Activated CD4-positive, alpha-beta memory T cell treated with anti-CD3 and anti-CD28 coated beads for 36 hours (primary cell): ENCODE measurements at regions not wholly inside any gene's neighbourhood (a gene's known extent, or its start where the extent isn't known, plus 50 kb on each side); places are given as distances from the start of the nearest gene placed in this dataset.
A peak's percentile ranks its signal among the peaks of the same experiment; 100 is the strongest.
"Not testable (repeated sequence)": the region's sequence is repeated elsewhere in the genome, so short reads cannot be mapped to it uniquely, and the experiment has no call there.

ENCODE experiments used
- CTCF ChIA-PET: fragments of 350-600 bp; sonication (Branson Sonifier 250); formaldehyde crosslinking; loops from one replicate; lab custom pipeline; 2021; ENCODE audit warnings: antibody characterized with exemption, inconsistent platforms; lab: Charles Lee
- POLR2A ChIA-PET: fragments of 350-600 bp; sonication (Branson Sonifier 250); formaldehyde crosslinking; loops from one replicate; lab custom pipeline; 2021; ENCODE audit warnings: antibody characterized with exemption; lab: Charles Lee
- DNase-seq: peaks from one replicate; pipeline ENCODE4 v3.0.0-alpha.2; 2020
- H3K27ac Mint-ChIP-seq: one replicate; pipeline ENCODE4 v1.8.0; 2021; ENCODE audit warnings: mixed read lengths
- H3K27me3 Mint-ChIP-seq: one replicate; pipeline ENCODE4 v1.8.0; 2021; ENCODE audit warnings: mixed read lengths
- H3K36me3 Mint-ChIP-seq: one replicate; pipeline ENCODE4 v1.8.0; 2021; ENCODE audit warnings: mixed read lengths
- H3K4me1 Mint-ChIP-seq: one replicate; pipeline ENCODE4 v1.8.0; 2021; ENCODE audit warnings: low read depth, mixed read lengths
- H3K4me3 Mint-ChIP-seq: one replicate; pipeline ENCODE4 v1.8.0; 2021; ENCODE audit warnings: mild to moderate bottlenecking, mixed read lengths
- H3K9me3 Mint-ChIP-seq: one replicate; pipeline ENCODE4 v1.8.0; 2021; ENCODE audit warnings: mixed read lengths
- intact Hi-C: fragments of 100-400 bp; cut with micrococcal nuclease; formaldehyde crosslinking; loops from one replicate; pipeline ENCODE4 v1.15.1; 2023

- no peak overlapping the region for H3K4me3 Mint-ChIP-seq
- intact Hi-C loops: no loop called here
- POLR2A ChIA-PET: no interaction called here
- H3K4me1 Mint-ChIP-seq: no peaks in the 10 kb centered on the region
- no peaks in the 10 kb centered on the region for H3K36me3 Mint-ChIP-seq
- H3K9me3 Mint-ChIP-seq: no peaks in the 10 kb centered on the region
- no peak for DNase-seq
- peaks cover 24% of the 10 kb centered on the region for H3K27me3 Mint-ChIP-seq
- H3K27ac Mint-ChIP-seq: no peak overlapping the region
- CTCF ChIA-PET: no interaction called here
These were observed 56.3 kb downstream of the FOXI3 start for GRCh38 chr2:88396209-88396608.

- Mint-ChIP-seq H3K9me3 (no peaks in the 10 kb centered on the region), H3K27ac (no peak overlapping the region), H3K27me3 (peaks cover 6% of the 10 kb centered on the region), H3K4me1 (no peaks in the 10 kb centered on the region), H3K4me3 (no peak overlapping the region), H3K36me3 (no peaks in the 10 kb centered on the region)
- intact Hi-C loops: no loop called here
- CTCF ChIA-PET: no interaction called here
- DNase-seq: no peak
- POLR2A ChIA-PET: no interaction called here
These were observed 74.9 kb downstream of the FOXI3 start for GRCh38 chr2:88377641-88377991.

DNA sequence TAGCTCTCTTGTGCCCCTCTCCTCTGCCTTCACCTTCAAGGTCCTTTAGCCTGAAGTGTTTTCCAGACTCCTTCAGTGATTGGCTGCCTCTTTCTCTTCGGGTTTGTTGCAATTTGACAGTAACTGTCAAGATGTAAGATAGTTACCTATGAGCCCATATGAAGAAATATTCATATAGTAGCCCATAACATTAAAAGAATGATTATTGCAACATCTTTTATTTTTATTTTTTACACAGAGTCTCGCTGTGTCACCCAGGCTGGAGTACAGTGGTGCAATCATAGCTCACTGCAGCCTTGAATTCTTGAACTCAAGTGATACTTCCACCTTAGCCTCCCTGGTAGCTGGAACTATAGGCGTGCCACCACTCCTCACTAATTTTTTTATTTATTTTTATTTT is 80.5 kb downstream of the FOXI3 start:
- ChIA-PET POLR2A (no interaction called here), CTCF (no interaction called here)
- peaks cover 5% of the 10 kb centered on the region for H3K27me3 Mint-ChIP-seq
- H3K9me3 Mint-ChIP-seq: no peaks in the 10 kb centered on the region
- DNase-seq: no peak
- no peaks in the 10 kb centered on the region for H3K4me1 Mint-ChIP-seq
- no peaks in the 10 kb centered on the region for H3K36me3 Mint-ChIP-seq
- no peak overlapping the region for H3K27ac Mint-ChIP-seq
- intact Hi-C loops: no loop called here
- H3K4me3 Mint-ChIP-seq: no peak overlapping the region

- intact Hi-C loops, H3K27me3 Mint-ChIP-seq, H3K9me3 Mint-ChIP-seq, DNase-seq, H3K27ac Mint-ChIP-seq, POLR2A ChIA-PET, H3K4me3 Mint-ChIP-seq, H3K36me3 Mint-ChIP-seq, H3K4me1 Mint-ChIP-seq: not testable (repeated sequence)
- CTCF ChIA-PET: interaction anchor here (0.9 kb wide), 1 partner anchor 11 kb away, joined by 3 read pairs; no protein-coding TSS in a partner anchor
These were observed 87.1 kb downstream of the FOXI3 start for GRCh38 chr2:88365408-88365807.

GRCh38 chr2:88355486-88355885 is 97.0 kb downstream of the FOXI3 start:
- no peaks in the 10 kb centered on the region for H3K9me3 Mint-ChIP-seq
- no peak overlapping the region for H3K4me3 Mint-ChIP-seq
- no peak overlapping the region for H3K27ac Mint-ChIP-seq
- ChIA-PET POLR2A (no interaction called here), CTCF (interaction anchor here (0.7 kb wide), 1 partner anchor 18 kb away, joined by 3 read pairs; no protein-coding TSS in a partner anchor)
- intact Hi-C loops: loop anchor here (10.0 kb wide), 1 partner anchor 99 kb away; the partner anchor contains the start of gene FOXI3
- peaks cover 2% of the 10 kb centered on the region for H3K4me1 Mint-ChIP-seq
- no peaks in the 10 kb centered on the region for H3K36me3 Mint-ChIP-seq
- peaks cover 7% of the 10 kb centered on the region for H3K27me3 Mint-ChIP-seq
- no peak for DNase-seq

DNA sequence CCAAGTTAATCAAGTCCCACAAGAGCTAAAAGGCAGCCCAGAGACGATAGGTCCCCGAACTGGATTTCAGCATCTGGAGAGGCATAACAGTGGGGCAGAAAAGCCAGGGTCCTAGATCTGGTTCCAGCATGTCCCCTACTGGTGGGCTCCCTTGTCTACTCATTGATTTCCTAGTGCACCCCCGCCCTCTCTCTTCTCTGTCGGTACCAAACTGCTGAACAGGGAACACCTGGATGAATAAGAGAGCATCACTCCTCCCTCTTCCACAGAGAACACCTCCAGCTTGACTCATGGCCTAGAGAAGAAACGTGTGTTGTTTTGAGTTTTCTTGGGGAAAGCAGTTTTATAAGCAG is 101.3 kb downstream of the FOXI3 start:
- no peaks in the 10 kb centered on the region for H3K9me3 Mint-ChIP-seq
- H3K27ac Mint-ChIP-seq: no peak overlapping the region
- H3K4me1 Mint-ChIP-seq: peaks cover 2% of the 10 kb centered on the region
- H3K4me3 Mint-ChIP-seq: no peak overlapping the region
- ChIA-PET CTCF (interaction anchor here (0.8 to 1.3 kb wide), 3 partner anchors 11 to 29 kb away, joined by 3 read pairs; no protein-coding TSS in a partner anchor), POLR2A (no interaction called here)
- intact Hi-C loops: loop anchor here (2.0 to 10.0 kb wide), 2 partner anchors 104 to 320 kb away; partner anchors contain the start of gene FOXI3
- H3K36me3 Mint-ChIP-seq: no peaks in the 10 kb centered on the region
- peaks cover 18% of the 10 kb centered on the region for H3K27me3 Mint-ChIP-seq
- DNase-seq: no peak

DNA sequence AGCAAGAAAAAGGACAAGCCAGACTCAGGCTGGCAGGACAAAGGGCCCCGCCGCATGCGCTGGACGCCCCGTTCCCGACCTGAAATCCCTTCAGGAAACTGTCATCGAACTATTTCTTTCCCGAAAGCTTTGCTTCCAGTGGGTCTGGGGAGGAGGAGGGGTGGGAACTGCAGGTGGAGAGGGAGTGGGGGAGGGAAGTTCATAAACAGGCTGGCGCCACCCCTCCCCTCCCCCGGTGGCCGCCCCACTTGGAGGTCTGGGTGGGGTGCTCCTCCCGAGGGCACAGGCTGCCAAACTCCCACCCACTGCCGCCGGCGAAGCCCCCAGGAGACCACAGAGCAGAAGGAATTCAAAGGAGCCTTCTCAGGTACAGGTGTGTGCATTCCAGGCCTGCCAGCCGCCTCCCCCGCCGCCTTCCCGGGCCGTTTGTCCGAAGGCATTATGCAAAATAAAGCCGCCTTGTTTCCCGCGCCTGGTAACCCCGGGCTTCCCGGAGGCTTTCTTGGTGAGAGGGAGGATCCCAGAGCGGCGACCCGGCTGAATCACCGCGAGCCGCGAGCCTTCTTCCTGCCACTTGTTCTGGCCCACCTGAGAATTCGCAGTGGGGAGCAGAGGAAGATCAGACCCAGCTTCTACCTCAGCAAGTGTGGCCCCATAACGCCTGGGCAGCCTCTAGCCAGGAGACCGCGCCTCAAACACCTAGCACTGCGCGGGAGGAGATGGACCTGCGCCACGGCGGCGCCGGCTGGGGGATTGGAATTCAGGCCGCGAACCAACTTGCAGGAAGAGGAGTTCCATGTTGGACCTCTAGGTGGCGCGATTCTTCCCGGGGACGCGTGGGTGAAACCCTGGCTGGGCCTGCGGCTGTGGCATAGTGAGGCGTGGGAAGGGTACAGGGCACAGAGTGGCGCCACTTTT is 101.9 kb downstream of the FOXI3 start:
- peak; percentile 82 for DNase-seq
- intact Hi-C loops: loop anchor here (2.0 to 10.0 kb wide), 2 partner anchors 104 to 320 kb away; partner anchors contain the start of gene FOXI3
- no peak overlapping the region for H3K27ac Mint-ChIP-seq
- H3K4me3 Mint-ChIP-seq: peak overlapping the region; percentile 55
- CTCF ChIA-PET: interaction anchor here (0.8 to 1.3 kb wide), 3 partner anchors 11 to 30 kb away, joined by 3 read pairs; no protein-coding TSS in a partner anchor
- H3K9me3 Mint-ChIP-seq: no peaks in the 10 kb centered on the region
- peaks cover 15% of the 10 kb centered on the region for H3K27me3 Mint-ChIP-seq
- H3K36me3 Mint-ChIP-seq: no peaks in the 10 kb centered on the region
- POLR2A ChIA-PET: no interaction called here
- peaks cover 2% of the 10 kb centered on the region for H3K4me1 Mint-ChIP-seq

GRCh38 chr2:88345842-88346241 is 106.7 kb downstream of the FOXI3 start:
- ChIA-PET CTCF (no interaction called here), POLR2A (no interaction called here)
- H3K4me3 Mint-ChIP-seq: no peak overlapping the region
- peaks cover 11% of the 10 kb centered on the region for H3K27me3 Mint-ChIP-seq
- DNase-seq: no peak
- H3K4me1 Mint-ChIP-seq: peaks cover 5% of the 10 kb centered on the region
- H3K36me3 Mint-ChIP-seq: no peaks in the 10 kb centered on the region
- no peak overlapping the region for H3K27ac Mint-ChIP-seq
- intact Hi-C loops: no loop called here
- H3K9me3 Mint-ChIP-seq: peaks cover 2% of the 10 kb centered on the region

GRCh38 chr2:88342749-88343148 is 109.7 kb downstream of the FOXI3 start:
- Mint-ChIP-seq H3K4me3 (no peak overlapping the region), H3K27me3 (peaks cover under 1% of the 10 kb centered on the region), H3K36me3 (no peaks in the 10 kb centered on the region), H3K4me1 (peaks cover 4% of the 10 kb centered on the region), H3K9me3 (peaks cover 6% of the 10 kb centered on the region), H3K27ac (no peak overlapping the region)
- intact Hi-C loops: no loop called here
- ChIA-PET CTCF (no interaction called here), POLR2A (no interaction called here)
- DNase-seq: no peak

- DNase-seq: no peak
- Mint-ChIP-seq H3K27ac (no peak overlapping the region), H3K27me3 (peaks cover 20% of the 10 kb centered on the region), H3K4me3 (no peak overlapping the region), H3K36me3 (no peaks in the 10 kb centered on the region), H3K4me1 (no peaks in the 10 kb centered on the region), H3K9me3 (no peaks in the 10 kb centered on the region)
- POLR2A ChIA-PET: interaction anchor here (0.6 kb wide), 1 partner anchor 259 kb away, joined by 3 read pairs; no protein-coding TSS in a partner anchor
- intact Hi-C loops: no loop called here
- CTCF ChIA-PET: interaction anchor here (1.0 kb wide), 1 partner anchor 16 kb away, joined by 3 read pairs; no protein-coding TSS in a partner anchor
These were observed 118.1 kb downstream of the FOXI3 start for GRCh38 chr2:88334418-88334817.

DNA sequence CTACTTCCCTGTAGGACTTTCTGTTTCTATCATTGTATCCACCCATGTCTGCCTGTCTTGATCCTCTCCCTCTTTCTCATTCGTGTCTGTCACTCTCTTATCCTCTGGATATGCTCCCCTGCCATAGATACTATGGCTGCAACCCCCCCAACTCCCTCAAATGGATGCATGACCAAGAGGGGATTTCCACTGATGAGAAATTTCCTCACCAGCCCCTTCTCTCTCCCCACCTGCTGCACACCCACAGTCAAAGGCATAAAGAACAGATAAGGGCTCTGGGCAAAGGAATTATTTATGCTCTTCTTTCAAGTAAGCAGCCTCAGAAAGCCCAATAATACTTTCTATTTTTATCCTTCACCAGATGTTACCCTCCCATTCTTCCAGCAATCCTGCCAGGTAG is 121.3 kb downstream of the FOXI3 start:
- Mint-ChIP-seq H3K9me3 (no peaks in the 10 kb centered on the region), H3K4me3 (no peak overlapping the region), H3K27me3 (peaks cover 17% of the 10 kb centered on the region), H3K27ac (no peak overlapping the region), H3K36me3 (no peaks in the 10 kb centered on the region), H3K4me1 (no peaks in the 10 kb centered on the region)
- DNase-seq: no peak
- ChIA-PET POLR2A (no interaction called here), CTCF (interaction anchor here (0.9 kb wide), 1 partner anchor 21 kb away, joined by 3 read pairs; no protein-coding TSS in a partner anchor)
- intact Hi-C loops: no loop called here

DNA sequence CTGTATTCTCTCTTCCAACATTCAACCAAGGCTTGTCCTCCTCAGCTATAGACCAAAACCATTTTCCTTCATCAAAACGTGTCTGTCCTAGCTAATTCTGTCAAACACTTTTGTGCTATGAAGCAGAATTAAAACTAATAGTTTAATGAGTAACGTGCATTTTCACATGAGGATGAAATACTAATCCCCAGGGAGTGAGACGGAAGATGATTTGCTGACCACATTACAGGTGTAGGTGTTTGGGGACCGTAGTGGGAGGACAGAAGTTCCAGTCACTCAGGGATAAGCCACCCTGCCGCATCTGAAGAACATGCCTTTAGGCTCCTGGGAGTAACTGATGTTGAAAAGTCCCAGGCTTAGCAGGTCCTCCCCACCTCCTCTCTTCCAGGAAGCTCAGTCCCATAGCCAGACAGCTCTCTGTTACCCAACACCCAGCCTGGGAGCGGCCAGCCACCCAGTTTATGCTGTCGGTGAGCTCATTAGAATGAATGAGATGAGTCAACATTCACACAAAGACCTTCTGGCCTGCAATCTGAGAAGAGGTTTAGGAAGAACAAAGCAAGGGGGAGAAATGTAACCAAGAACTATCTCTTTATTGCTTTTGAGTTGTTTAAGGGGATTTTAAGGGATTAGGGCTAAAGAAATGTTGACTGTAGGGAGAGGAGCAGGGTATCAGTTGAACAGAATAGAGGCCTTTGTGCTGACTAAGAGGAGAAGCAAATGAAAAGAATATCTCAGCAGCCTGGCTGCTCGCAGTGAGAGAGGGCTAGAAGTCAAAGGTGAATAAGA is 122.5 kb downstream of the FOXI3 start:
- no peaks in the 10 kb centered on the region for H3K36me3 Mint-ChIP-seq
- ChIA-PET POLR2A (no interaction called here), CTCF (no interaction called here)
- no peak overlapping the region for H3K4me3 Mint-ChIP-seq
- H3K27ac Mint-ChIP-seq: no peak overlapping the region
- peaks cover 17% of the 10 kb centered on the region for H3K27me3 Mint-ChIP-seq
- no peaks in the 10 kb centered on the region for H3K4me1 Mint-ChIP-seq
- no peaks in the 10 kb centered on the region for H3K9me3 Mint-ChIP-seq
- intact Hi-C loops: no loop called here
- DNase-seq: no peak
